RCC 7860 (cell line): ENCODE measurements at regions not wholly inside any gene's neighbourhood (a gene's known extent, or its start where the extent isn't known, plus 50 kb on each side); places are given as distances from the start of the nearest gene placed in this dataset.

Source experiments
- DNase-seq: peaks from one replicate; pipeline ENCODE4 v3.0.0-alpha.2; 2015; ENCODE audit warnings: low spot score
- FAIRE-seq: peaks from 2 replicates; lab custom pipeline; 2012; peaks lifted over from hg19 to GRCh38; lab: Jason Lieb, UNC

GRCh38 chr3:174398761-174399160 lies 460.4 kb upstream of the NAALADL2 start:
- DNase-seq (no peak), FAIRE-seq (no peak)

- FAIRE-seq (no peak), DNase-seq (no peak)
Observed at GRCh38 chr3:174403831-174404230, 455.3 kb upstream of the NAALADL2 start.

GRCh38 chr3:174408310-174408709 lies 450.8 kb upstream of the NAALADL2 start:
- FAIRE-seq (no peak), DNase-seq (no peak)

GRCh38 chr3:174409086-174409743 lies 449.9 kb upstream of the NAALADL2 start:
- DNase-seq (no peak), FAIRE-seq (no peak)

- DNase-seq (no peak), FAIRE-seq (no peak)
Observed at GRCh38 chr3:174413062-174413912, 445.8 kb upstream of the NAALADL2 start.

- FAIRE-seq (no peak), DNase-seq (no peak)
Observed at GRCh38 chr3:174414902-174415301, 444.2 kb upstream of the NAALADL2 start.

GRCh38 chr3:174417573-174417972 lies 441.6 kb upstream of the NAALADL2 start:
- DNase-seq (no peak), FAIRE-seq (no peak)

GRCh38 chr3:174419216-174419615 lies 439.9 kb upstream of the NAALADL2 start:
- no peak for FAIRE-seq

GRCh38 chr3:174423936-174424335 lies 435.2 kb upstream of the NAALADL2 start:
- FAIRE-seq (no peak), DNase-seq (no peak)

More at GRCh38 chr3:174419216-174419615, 439.9 kb upstream of the NAALADL2 start:
- DNase-seq: no peak

GRCh38 chr3:174424656-174425055 lies 434.5 kb upstream of the NAALADL2 start:
- FAIRE-seq: no peak
- DNase-seq: no peak

- FAIRE-seq: no peak
- DNase-seq: no peak
Observed at GRCh38 chr3:174425422-174425821, 433.7 kb upstream of the NAALADL2 start.

- FAIRE-seq: no peak
- DNase-seq: no peak
Observed at GRCh38 chr3:174430986-174431385, 428.1 kb upstream of the NAALADL2 start.

- FAIRE-seq: no peak
- no peak for DNase-seq
Observed at GRCh38 chr3:174431717-174432116, 427.4 kb upstream of the NAALADL2 start.

GRCh38 chr3:174436367-174436766 lies 422.8 kb upstream of the NAALADL2 start:
- FAIRE-seq (no peak), DNase-seq (no peak)

GRCh38 chr3:174438501-174439145 lies 420.5 kb upstream of the NAALADL2 start:
- DNase-seq (no peak), FAIRE-seq (no peak)

GRCh38 chr3:174439331-174440252 lies 419.5 kb upstream of the NAALADL2 start:
- DNase-seq (peak; percentile 60), FAIRE-seq (peak; percentile 90)

- DNase-seq (no peak), FAIRE-seq (peak; percentile 20)
Observed at GRCh38 chr3:174440253-174440701, 418.9 kb upstream of the NAALADL2 start.

GRCh38 chr3:174440741-174441587 lies 418.2 kb upstream of the NAALADL2 start:
- peak; percentile 63 for DNase-seq
- FAIRE-seq: no peak

- FAIRE-seq (no peak), DNase-seq (no peak)
Observed at GRCh38 chr3:174441588-174442301, 417.4 kb upstream of the NAALADL2 start.
